ENCODE measurements at regions not wholly inside any gene's neighbourhood (a gene's known extent, or its start where the extent isn't known, plus 50 kb on each side); places are given as distances from the start of the nearest gene placed in this dataset.

GRCh38 chr2:129296806-129297205, 682.7 kb upstream of the RAB6C start:
- no peak for DNase-seq

GRCh38 chr2:129297430-129297829, 682.0 kb upstream of the RAB6C start:
- no peak for DNase-seq

- no peak for DNase-seq
Observed at GRCh38 chr2:129299338-129299737, 680.1 kb upstream of the RAB6C start.

GRCh38 chr2:129299756-129300155, 679.7 kb upstream of the RAB6C start:
- no peak for DNase-seq

- DNase-seq: no peak
Observed at GRCh38 chr2:129300456-129300855, 679.0 kb upstream of the RAB6C start.

- no peak for DNase-seq
Observed at GRCh38 chr2:129301431-129301913, 678.0 kb upstream of the RAB6C start.

GRCh38 chr2:129302106-129302505, 677.4 kb upstream of the RAB6C start:
- DNase-seq: no peak

- DNase-seq: no peak
Observed at GRCh38 chr2:129302561-129303183, 676.8 kb upstream of the RAB6C start.

GRCh38 chr2:129314120-129314519, 665.3 kb upstream of the RAB6C start:
- no peak for DNase-seq

- DNase-seq: no peak
Observed at GRCh38 chr2:129318581-129319421, 660.7 kb upstream of the RAB6C start.

- no peak for DNase-seq
Observed at GRCh38 chr2:129319422-129319717, 660.1 kb upstream of the RAB6C start.

GRCh38 chr2:129320288-129320687, 659.2 kb upstream of the RAB6C start:
- DNase-seq: no peak

GRCh38 chr2:129324349-129324748, 655.1 kb upstream of the RAB6C start:
- no peak for DNase-seq

- DNase-seq: no peak
Observed at GRCh38 chr2:129325151-129325550, 654.3 kb upstream of the RAB6C start.

- DNase-seq: no peak
Observed at GRCh38 chr2:129329574-129329973, 649.9 kb upstream of the RAB6C start.

GRCh38 chr2:129330504-129330903, 649.0 kb upstream of the RAB6C start:
- no peak for DNase-seq

GRCh38 chr2:129331638-129332037, 647.8 kb upstream of the RAB6C start:
- no peak for DNase-seq

- DNase-seq: no peak
Observed at GRCh38 chr2:129334128-129334527, 645.3 kb upstream of the RAB6C start.

- DNase-seq: no peak
Observed at GRCh38 chr2:129334696-129335410, 644.6 kb upstream of the RAB6C start.

GRCh38 chr2:129336276-129336675, 643.2 kb upstream of the RAB6C start:
- DNase-seq: no peak

- no peak for DNase-seq
Observed at GRCh38 chr2:129337076-129337475, 642.4 kb upstream of the RAB6C start.

GRCh38 chr2:129345540-129345939, 633.9 kb upstream of the RAB6C start:
- no peak for DNase-seq

- DNase-seq: no peak
Observed at GRCh38 chr2:129347486-129348217, 631.8 kb upstream of the RAB6C start.

Data from activated gamma-delta T cell (primary cell).